ENCODE measurements at regions not wholly inside any gene's neighbourhood (a gene's known extent, or its start where the extent isn't known, plus 50 kb on each side); places are given as distances from the start of the nearest gene placed in this dataset.
"Not testable (repeated sequence)": the region's sequence is repeated elsewhere in the genome, so short reads cannot be mapped to it uniquely, and the experiment has no call there.

DNA sequence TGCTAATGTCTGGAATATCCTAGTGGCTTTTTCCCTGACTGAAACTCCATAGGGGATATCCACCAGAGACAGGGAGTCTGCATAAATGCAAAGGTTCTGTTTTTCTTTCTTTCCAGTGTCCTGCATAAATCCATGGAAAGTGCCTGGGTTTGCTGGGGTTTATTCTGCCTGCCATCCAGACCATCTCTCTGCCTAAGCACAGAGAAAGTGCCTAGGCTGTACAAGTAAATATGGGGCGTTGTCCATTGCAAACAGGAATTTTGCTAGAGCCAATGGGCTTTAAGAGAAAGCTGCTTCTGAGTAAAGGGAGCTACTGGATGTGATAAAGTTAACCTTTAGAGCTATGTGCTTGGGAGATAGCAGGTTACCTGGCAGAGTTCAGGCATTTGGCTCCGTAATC, 407.5 kb downstream of the AGTPBP1 start:
- no peak for DNase-seq (ENCODE audit: low read depth in 2 of 2)

DNA sequence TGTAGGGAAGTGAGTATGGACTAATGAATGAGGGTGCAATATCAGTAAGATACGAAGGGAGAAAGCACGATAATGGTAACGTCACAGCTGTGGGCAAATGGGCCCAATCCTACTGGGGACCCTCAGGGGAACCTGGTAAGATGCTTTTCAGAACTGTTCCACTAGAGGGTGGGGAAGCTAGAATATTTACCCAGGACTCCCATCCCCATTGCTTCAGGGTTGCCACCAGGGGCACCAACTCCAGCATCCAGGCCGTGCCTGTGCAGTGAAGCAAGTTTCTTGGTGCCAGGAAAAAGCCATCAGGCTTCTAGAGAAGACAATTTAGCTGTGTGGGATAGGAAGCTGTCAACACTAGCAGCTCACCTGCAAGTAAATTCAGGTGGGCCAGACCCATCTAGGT, 409.3 kb downstream of the AGTPBP1 start:
- no peak for DNase-seq (ENCODE audit: low read depth in 2 of 2)

DNA sequence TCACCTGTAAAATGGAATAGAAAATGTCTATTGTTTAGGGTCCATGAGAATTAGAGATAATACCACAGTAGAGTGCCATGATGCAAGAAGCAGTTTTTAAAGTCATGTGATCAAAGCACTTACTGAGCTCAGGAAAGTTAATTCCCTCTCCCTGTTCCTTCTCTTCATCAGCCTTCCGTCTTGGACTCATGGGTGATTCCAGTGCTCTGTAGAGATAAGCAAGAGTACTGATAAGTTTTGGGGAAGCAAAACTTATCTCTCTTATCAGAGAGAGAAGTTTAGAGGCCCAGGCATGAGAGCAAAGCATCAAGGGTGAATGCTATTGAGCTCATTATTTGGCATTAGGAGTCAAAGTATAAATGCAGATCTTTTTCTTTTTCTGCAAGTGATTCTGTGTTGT, 410.1 kb downstream of the AGTPBP1 start:
- DNase-seq (ENCODE audit: low read depth in 2 of 2): no peak

DNA sequence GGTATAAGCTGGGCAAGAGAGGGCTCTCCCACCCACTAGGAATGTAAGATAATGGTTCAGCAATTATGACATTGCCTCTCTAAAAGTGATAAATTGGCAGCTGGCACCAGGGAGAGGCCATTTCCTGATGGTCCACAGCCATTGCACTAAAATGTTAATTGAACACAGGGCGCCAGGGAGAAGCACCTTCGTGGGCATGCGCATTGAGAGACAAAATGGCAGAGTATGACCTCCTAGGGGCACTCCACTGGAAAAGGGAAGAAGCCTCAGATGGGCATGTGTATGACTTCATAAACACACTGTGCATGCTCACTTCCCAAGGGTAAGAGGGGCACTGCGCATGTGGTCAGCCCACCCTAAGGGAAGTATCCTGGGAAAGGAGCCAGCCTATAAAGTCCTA, 419.2 kb downstream of the AGTPBP1 start:
- DNase-seq (ENCODE audit: low read depth in 2 of 2): no peak

DNA sequence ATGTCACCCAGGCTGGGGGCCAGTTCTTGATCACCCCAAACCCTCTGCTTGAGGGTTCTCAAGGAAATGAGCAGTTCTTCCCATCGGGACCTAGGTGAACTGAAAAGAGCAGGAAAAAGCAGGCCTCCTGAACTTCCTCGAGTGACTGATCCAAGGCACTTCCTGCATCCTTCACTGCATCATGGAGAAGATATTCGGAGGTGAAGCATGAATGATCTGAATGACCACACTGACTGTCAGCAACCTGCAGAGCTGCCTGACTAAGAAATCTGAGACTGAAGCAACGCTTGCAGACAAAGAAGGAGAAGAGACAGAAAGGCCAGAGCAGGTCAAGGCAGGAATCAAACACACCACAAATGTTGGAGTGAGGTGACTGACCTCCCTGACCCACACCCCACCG, 420.2 kb downstream of the AGTPBP1 start:
- DNase-seq (ENCODE audit: low read depth in 2 of 2): no peak

DNA sequence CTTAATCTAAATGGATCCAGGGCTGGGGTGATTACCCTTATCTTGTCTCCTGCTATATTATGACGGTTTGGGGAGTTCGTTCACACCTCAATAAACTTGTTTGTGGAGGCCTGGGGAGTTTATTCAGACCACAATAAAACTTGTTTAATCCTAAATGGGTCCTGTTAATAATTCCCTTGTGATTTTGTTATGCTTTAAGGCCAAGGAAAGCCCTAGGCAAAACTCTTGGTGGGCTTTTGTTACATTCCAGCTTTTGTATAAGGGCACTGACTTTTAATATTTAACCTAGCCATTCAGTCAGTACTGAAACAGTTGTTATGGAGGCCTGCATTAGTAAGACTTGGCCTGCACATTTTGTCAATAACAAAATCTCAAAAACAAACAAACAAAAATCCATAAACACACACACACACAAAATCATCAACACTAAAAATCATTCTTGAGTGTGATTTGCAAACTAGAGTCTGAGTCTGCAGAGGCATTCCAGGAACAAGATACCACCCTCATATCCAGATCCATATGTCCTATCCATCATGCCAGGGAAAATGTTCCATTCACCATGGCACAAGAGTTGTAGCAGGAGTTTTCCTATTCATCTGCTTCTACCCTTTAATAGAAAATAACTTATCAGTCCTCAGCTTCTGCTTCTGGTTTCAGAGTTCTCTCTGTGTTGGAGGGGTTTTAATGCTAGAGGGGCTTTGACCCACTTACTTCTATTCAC, 421.7 kb downstream of the AGTPBP1 start:
- DNase-seq (ENCODE audit: low read depth in 2 of 2): no peak

DNA sequence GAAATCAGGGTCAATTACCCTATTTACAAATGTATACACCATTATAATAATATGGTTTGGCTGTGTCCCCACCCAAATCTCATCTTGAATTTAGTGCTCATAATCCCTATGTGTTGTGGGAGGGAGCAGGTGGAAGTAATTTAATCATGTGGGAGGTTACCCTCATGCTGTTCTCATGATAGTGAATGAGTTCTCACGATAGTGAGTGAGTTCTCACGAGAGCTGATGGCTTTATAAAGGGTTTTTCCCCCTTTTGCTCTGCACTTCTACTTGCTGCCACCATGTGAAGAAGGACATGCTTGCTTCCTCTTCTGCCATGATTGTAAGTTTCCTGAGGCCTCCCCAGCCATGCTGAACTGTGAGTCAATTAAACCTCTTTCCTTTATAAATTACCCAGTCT, 426.2 kb downstream of the AGTPBP1 start:
- DNase-seq (ENCODE audit: low read depth in 2 of 2): not testable (repeated sequence)

DNA sequence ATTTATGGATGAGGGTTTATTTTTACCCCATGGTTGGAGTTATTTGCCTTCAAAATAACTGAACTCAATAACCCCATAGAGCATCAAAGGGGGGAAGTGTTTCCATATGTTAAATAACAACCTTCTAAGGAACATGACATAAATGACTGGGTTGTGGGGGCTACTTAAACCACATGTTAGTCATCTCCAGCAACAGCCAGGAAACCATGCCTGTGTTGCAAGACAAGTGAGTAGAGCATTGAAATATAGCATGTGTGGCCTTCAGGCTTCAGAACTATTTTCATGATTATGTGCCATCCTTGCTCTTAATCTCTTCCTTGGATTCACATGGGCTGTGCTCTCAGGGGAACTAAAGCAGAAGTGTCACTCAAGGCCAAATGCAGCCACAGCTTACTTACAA, 431.2 kb downstream of the AGTPBP1 start:
- no peak for DNase-seq (ENCODE audit: low read depth in 2 of 2)

DNA sequence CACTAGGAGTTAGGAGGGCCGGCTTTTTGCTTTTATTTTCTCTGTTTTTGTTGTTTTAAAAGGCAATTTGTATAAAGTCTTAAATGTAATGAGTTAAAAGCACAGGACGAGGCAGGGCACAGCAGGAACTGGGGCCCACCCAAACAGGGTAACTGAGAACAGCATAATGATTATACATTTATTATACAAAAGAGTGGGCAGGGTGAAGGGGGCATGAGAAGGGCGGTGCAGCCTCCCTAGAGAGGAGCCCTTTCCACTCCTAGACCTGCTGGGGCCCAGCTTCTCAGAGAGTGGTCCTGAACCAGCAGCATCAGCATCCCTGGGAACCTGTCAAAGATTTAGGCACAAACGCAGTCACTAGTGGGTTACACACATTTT, 438.0 kb downstream of the AGTPBP1 start:
- no peak for DNase-seq (ENCODE audit: low read depth in 2 of 2)

DNA sequence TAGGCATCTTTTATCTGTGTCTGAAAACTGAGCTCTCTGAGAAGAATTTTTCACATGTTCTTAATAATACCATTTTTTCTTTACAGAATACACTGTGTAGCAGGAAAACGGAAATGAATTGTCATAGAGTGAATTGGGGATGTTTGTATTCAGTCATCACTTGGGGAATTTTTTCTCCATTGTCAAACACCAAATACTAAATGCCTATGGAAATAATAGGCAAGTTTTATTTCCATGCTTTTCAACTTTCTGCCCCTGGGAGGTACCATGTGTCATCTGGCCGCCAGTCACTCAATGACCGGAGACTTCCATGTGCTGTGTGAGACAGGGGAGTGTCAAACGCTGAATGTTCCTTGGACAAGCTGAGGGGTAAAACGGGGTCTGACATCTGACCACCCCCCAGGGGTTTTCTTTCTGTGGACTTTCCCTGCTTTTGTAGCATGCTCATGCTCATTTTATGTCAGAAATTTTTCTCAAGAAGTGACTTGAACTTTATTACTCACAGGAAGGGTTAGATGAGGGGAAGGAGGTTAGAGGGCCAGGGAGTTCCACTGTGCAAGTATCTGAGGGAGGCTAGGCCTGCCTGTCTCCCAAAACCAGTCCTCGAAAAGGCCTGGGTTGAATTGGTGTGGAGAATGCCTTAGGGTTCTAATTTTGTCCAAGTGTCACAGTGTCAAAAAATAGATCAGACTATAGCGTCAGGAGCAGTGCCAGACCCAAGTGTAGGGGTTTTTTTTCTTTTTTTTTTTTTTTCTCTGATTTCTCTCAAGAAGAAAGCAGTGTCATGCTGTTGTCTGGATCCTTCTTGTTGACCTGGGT, 438.6 kb downstream of the AGTPBP1 start:
- no peak for DNase-seq (ENCODE audit: low read depth in 2 of 2)

DNA sequence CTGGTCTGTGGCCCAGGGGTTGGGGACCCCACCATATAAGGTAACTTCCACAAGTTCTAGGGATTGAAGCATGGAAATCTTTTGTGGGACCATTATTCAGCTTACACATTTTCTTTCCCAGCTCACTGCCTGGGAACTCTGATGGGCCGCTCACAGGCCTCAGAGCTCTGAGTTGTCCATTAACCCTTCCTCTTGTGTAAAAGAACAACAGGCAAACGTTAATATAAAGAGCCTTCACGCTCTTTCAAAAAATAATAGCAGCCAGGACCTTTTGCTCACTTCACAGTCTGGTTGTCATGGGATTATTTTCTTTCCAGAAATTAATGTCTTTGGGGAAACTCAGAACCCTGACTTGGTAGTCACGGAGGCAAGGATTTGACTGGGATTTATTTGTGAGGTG, 443.3 kb downstream of the AGTPBP1 start:
- no peak for DNase-seq (ENCODE audit: low read depth in 2 of 2)

DNA sequence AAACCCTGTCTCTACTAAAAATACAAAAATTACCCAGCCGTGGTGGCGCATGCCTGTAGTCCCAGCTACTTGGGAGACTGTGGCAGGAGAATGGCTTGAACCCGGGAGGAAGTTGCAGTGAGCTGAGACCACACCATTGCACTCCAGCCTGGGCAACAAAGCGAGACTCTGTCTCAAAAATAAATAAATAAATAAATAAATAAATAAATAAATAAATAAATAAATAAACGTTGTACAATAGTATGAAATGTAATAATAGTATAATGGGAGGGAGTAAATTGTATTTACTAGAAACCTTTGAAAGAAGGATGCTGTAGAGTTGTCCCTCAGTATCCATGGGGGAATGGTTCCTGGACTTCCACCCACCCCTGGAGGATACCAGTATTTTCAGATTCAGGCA, 446.5 kb downstream of the AGTPBP1 start:
- not testable (repeated sequence) for DNase-seq (ENCODE audit: low read depth in 2 of 2)

DNA sequence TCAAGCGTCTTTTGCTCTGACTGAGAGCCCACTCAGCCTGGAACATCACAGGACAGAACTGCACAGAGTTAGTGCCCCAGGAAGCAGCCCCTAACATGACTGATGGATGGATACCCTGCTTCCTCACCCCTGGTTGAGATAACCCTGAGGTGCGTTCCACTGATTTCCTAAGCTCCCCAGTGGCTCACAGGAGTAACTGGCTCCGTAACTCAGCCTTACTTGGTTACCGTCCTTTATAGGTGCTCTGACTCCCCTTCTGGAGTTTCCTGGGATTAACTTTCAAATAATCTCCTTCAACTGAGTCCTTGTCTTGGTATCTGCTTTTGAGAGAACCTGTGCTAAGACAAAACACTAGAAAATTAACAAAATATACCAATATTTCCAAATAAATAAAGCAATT, 449.5 kb downstream of the AGTPBP1 start:
- no peak for DNase-seq (ENCODE audit: low read depth in 2 of 2)

DNA sequence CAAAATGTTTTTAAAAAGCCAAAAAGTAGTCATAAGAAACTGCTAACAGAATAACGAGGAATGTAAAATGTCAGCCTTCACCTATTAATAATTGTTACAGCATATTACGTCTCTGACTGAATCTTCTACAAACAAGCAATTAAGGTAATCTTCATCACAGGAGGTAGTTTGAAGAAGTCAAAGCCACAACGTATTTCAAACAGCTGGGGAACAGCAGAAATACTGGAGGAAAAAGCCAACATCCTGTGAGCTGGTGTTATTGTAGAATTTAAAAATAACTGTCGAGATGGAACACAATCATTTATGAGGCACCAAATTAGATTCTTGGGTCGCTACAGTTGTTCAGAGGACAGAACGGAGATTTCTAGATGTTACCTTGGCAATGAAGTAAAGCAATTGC, 450.5 kb downstream of the AGTPBP1 start:
- DNase-seq (ENCODE audit: low read depth in 2 of 2): no peak

DNA sequence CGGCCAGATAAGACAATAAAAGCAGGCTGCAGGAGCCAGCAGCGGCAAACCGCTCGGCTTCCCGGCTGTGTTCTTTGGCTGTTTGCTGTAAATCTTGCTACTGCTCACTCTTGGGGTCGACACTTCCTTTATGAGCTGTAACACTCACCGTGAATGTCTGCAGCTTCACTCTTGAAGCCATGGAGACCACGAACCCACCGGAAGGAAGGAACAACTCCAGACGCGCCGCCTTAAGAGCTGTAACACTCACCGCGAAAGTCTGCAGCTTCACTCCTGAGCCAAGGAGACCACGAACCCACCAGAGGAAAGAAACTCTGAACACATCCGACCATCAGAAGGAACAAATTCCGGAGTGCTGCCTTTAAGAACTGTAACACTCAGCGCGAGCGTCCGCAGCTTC, 451.7 kb downstream of the AGTPBP1 start:
- peak; percentile 6 to 13 for DNase-seq (ENCODE audit: low read depth in 2 of 2)

DNA sequence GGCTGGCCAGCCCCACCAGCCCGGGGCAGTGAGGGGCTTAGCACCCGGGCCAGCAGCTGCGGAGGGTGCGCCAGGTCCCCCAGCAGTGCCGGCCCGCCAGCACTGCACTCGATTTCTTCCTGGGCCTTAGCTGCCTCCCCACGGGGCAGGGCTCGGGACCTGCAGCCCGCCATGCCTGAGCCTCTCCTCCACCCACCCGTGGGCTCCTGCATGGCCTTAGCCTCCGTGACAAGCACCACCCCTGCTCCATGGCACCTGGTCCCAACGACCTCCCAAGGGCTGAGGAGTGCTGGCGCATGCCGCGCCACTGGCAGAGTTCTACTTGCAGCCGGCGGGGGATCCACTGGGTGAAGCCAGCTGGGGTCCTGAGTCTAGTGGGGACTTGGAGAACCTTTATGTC, 452.6 kb downstream of the AGTPBP1 start:
- no peak for DNase-seq (ENCODE audit: low read depth in 2 of 2)

DNA sequence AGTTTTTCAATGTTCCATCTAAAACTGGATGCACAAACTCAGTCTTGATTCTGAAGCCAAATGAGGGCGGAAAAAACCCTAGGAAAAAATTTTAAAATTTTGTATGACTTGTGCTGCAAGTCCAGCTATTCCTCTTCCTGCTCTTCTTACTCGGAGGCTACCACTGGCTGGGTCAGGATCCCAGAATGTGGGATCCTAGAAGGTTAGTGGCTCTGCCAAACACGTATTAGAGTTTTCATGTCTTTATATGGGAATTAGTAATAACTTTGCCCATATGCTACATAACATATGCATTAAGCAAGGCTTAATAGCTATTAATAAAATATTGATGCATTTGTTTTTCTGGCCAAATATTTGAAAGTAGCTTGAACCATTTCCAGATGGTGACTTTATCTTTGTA, 458.3 kb downstream of the AGTPBP1 start:
- no peak for DNase-seq (ENCODE audit: low read depth in 2 of 2)

DNA sequence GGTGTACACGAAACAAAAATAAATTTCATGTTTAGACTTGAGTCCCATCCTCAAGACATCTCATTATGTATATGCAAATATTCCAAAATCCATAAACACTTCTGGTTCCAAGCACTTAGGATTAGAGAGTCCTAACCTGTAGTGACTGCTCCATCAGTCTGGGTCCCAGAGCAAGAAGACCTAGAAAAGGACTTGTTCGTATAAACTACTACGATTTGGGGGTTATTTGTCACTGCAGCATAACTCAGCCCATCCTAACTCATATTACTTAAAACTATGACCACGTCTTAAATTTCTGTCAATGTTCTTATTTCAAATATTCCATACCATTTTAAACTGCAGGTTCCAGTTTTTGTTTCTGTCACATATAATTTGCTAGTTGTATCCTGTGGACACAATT, 463.0 kb downstream of the AGTPBP1 start:
- no peak for DNase-seq (ENCODE audit: low read depth in 2 of 2)

DNA sequence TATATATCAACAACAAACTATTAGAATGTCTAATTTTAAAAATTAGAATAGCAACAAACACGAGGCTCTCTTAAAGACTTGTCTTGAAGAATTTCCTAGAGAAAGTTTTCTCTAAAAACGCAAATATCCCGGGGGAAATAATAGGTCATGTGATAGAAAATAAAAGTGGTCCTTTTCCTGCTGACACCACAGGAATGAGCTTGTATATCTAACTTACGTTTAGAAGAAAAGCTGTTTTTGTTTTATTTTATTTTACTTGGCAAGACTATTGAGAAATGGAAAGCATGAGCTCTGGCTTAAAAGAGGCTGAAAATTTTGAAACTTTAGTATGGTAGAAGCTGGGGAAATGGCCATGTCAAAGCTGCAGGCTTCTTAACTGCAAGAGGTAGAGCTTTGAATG, 465.0 kb downstream of the AGTPBP1 start:
- DNase-seq (ENCODE audit: low read depth in 2 of 2): no peak

DNA sequence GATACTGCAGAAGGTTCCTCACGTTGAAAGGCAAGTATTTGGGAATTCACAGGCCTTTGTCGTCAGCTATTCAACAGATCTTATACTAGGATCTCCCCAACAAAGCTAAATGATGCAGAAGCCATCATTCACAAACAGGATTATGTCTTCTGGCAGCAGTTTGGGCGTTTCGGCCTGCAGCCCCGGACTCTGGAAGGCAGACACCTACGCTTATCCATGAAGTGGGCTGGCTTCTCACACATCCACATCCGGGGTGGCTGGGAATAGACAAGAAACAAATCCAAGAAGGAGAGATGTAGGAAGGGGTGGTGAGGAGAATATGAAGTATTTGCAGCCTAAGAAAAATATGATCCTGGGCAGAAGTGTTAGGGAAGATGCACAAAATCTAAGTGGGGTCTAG, 471.9 kb downstream of the AGTPBP1 start:
- no peak for DNase-seq (ENCODE audit: low read depth in 2 of 2)

DNA sequence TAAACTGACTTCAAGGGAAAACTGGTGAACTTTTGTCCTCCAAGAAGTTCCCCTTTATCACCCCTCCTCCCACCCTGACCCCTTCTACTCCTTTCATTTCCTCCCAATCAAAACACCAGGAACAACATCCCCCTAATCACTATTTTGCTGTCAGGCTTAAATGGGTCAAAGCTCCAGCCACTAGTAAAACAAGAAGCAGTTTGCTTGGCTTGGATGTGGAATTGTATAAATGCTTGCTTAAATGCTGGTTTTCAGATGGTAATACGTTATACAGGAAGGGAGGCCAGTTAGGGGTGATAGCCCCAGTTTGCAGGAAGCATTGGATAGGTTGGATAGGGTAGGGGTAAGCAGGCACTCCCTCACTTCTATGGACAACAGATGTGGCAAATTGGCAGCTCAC, 473.6 kb downstream of the AGTPBP1 start:
- DNase-seq (ENCODE audit: low read depth in 2 of 2): no peak

DNA sequence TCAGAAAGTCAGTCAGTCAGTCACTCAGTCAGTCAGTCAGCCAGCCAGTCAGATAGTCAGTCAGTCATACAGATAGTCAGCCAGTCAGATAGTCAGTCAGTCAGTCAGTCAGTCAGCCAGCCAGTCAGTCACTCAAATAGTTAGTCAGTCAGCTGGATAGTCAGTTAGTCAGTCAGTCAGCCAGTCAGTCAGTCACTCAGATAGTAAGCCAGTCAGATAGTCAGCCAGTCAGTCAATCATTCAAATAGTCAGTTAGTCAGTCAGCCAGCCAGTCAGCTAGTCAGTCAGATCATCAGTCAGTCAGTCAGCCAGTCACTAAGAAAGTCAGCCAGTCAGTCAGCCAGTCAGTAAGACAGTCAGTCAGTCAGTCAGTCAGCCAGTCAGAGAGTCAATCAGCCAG, 477.1 kb downstream of the AGTPBP1 start:
- DNase-seq (ENCODE audit: low read depth in 2 of 2): no peak

DNA sequence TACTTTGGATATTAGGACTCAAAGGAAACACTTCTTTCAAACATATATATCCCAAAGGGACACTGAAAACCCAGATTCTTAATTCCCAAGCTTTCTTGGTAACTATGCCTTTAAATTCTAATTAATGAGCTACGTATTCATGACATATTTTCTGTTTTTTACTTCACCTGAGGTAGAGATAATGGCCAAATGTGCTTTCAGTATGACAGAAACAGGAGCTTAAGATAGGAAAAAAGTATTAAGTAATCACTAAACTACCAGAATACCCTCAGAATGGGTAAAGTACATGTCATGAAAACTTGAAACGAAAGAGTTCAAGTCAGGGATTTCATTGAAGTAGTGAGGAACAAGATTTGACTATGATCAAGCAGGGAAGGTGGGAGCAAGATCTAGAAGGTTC, 478.5 kb downstream of the AGTPBP1 start:
- DNase-seq (ENCODE audit: low read depth in 2 of 2): no peak

DNA sequence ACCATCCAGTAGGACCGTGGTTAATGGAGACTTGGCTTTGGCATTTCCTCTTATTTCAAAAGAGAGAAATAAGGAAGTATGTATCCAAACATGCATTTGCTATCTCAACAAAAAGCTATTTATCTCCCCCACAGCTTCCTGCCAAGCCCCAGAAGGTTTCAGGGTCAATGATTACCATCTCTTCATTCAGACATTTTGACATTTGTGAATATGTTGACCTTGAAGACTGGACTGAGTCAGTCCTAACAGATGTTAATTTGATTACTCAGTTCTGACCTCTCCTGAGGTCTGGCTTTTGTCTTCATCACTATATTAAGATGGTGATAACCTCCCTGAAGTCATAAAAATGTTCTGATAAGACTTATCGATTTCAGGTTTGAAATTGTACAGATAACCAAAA, 479.4 kb downstream of the AGTPBP1 start:
- no peak for DNase-seq (ENCODE audit: low read depth in 2 of 2)

Data from stimulated activated CD8-positive, alpha-beta memory T cell treated with anti-CD3 and anti-CD28 coated beads, Interleukin-2, amount 100 ng/mL, for 48 hours (primary cell).